HG03442 (cell line): ENCODE measurements at regions not wholly inside any gene's neighbourhood (a gene's known extent, or its start where the extent isn't known, plus 50 kb on each side); places are given as distances from the start of the nearest gene placed in this dataset.

Experiments
- ATAC-seq: cut with Tn5 transposase; IDR thresholded peaks from one replicate; pipeline ENCODE4 v1.9.1; 2021; ENCODE audit warnings: mild to moderate bottlenecking, moderate library complexity; ENCODE audit not compliant: unreplicated experiment

GRCh38 chr13:105996391-105997025 is 539.0 kb downstream of the EFNB2 start:
- ATAC-seq, result no peak

GRCh38 chr13:105994340-105994739 is 541.1 kb downstream of the EFNB2 start:
- ATAC-seq, result no peak

- ATAC-seq, result no peak
Observed at GRCh38 chr13:105991622-105992277, 543.7 kb downstream of the EFNB2 start.

DNA sequence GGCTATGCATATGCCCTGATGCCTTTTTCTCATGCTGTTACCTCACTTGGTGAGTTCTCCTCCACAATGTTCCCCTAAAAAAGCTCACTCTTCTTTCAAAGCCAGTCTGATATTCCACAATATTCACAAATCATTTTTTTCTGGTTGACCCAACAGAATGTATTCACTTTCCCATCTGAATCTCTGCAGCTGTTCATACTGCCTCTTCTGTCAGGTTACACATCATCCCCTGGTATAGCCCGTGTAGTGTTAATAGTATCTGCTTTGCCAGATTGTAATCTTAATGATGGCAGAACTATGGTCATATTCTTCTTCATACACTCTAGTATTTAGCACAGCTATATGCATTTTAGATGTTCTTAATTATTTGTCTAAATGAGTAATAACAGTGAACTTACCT is 544.3 kb downstream of the EFNB2 start:
- ATAC-seq, result no peak

- ATAC-seq, result no peak
Observed at GRCh38 chr13:105990256-105990958, 545.1 kb downstream of the EFNB2 start.

GRCh38 chr13:105984646-105985045 is 550.8 kb downstream of the EFNB2 start:
- no peak for ATAC-seq

DNA sequence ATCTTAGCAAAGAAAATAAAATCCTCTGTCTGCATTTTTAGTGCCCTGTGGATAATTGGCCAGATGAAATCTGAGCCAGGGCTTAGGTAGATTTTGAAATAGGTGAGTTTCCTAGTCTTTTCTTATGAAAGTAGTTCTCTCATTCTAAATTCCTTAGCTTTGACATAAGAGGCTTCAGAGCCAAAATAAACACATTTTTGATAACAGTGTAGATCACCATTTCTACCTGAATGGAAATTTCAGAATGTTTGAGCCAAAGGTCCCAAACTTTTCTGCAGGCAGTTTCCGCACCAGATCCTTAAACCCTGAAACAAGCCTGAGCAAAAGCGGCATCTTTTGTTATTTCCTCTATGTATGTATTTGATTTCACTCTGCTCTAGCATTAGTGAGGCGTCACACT is 551.2 kb downstream of the EFNB2 start:
- ATAC-seq, result no peak

DNA sequence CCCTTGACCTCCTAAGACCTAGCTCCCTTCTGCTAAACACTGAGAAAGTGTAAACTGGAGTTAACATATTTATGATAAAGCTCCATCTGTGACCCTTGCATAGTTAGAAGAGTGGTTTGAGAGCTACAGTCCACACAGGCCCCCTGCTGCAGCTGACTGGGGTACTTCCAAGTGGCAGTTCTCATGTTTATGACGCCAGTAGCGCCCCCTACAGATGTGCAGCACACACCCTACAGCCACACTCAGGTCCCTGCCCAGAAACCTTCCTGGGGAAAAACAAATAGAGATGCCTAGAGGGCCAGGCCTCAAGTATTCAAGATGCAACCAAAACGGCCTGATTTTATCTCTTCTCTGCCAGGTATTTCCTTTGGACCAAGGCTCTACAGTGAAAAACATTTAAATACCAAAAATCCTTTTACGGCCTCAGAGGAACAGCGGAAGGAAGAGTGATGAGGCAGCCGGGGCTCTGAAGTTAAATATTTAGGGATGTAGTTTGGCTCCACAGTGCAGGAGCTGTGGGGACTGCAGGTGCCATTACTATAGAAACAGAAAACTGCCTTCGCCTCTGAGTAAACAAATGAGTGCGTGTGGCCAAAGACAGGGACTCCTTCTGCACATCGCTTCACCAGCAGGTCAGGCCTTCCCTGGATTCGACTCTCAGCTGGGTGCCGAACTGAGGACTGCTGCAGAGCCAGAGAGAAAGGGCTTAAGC is 553.1 kb downstream of the EFNB2 start:
- ATAC-seq, result no peak

GRCh38 chr13:105979131-105980011 is 556.1 kb downstream of the EFNB2 start:
- no peak for ATAC-seq

DNA sequence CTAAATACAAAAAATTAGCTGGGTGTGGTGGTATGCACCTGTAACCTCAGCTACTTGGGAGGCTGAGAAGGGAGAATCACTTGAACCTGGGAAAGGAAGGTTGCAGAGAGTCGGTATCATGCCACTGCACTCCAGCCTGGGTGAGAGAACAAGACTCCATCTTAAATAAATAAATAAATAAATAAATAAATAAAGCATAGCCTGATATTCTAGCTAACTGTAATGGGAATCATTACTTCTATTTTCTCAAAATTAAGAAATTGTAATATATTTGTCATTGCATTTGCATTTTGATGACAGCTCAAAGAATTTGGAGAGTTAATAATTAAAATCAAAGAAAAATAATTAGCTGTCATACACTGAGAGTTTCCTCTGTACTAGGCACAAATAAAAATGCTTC is 561.1 kb downstream of the EFNB2 start:
- no peak for ATAC-seq

DNA sequence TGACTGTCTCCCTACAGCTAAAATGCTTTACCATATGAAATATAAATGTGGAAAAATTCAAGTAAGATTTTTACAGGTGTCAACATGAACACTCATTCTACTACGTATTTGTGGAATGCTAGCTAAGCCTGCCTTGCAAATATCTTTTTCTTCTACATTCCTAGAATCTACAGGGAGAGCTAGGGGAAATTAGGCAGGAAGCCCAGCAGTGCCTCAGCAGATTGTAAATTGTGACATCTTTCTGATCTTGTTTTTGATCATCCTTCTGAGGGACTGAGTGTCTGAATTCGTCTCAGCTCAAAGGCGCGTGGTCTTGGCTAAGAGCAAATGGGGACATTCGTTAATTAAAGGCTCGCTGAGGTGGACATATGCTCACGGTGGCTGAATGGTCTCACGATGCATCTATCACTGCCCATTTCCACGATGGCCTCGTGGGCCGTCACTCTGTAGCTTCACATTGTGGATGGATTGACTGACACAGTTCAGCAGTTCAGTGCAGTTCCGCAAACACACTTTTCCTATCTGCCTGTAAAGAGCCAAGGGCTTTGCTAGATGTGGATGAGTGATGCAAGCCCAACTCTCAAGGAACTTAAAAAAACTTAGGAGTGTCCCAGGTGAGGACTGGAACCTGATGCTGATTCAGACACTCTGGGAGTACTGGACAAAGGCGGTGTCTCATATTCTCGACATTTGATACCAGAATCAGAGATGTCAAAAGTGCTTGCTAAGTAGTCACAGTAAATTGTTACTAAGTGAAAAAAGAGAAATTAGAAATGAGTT is 562.5 kb downstream of the EFNB2 start:
- ATAC-seq, result no peak

DNA sequence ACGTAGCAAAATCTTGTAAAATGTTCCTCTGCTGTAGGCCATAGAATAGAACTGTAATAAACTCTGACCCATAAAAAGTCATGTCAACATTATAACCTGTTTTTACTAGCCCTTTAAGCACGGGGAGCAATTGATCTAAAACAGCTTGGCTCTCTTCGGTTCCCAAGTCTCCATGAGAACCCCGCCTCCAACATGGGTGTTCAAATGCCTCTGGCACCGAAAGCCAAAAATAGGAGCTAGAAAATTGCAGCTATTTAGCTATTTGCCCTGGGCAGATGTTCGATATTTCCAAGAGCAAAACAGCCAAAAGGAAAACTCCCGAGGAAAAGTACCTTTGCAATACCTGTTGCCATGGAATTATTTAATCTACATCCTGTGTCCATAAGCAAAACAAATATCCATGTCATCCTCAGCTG is 563.1 kb downstream of the EFNB2 start:
- ATAC-seq, result no peak

GRCh38 chr13:105971738-105972137 is 563.7 kb downstream of the EFNB2 start:
- ATAC-seq, result no peak

GRCh38 chr13:105971312-105971711 is 564.1 kb downstream of the EFNB2 start:
- ATAC-seq, result no peak

DNA sequence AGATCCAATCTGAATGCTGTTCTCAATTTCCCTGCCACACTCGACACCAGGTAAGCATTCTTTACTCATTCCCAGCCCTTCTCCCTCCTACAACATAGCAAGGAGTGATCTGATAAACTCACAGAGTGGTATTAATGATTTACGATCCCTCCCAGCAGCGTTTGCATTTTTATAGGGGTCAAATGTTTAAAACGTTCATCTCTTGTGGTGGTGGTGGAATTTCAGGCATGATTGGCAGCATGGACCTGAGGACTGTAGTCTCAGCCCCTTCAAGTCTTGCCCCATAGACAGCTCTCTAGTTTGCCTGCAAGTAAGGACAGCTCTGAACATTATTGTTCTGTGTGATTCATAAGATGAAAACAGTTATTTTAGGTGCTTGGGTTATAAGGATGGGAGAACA is 565.7 kb downstream of the EFNB2 start:
- ATAC-seq, result no peak

DNA sequence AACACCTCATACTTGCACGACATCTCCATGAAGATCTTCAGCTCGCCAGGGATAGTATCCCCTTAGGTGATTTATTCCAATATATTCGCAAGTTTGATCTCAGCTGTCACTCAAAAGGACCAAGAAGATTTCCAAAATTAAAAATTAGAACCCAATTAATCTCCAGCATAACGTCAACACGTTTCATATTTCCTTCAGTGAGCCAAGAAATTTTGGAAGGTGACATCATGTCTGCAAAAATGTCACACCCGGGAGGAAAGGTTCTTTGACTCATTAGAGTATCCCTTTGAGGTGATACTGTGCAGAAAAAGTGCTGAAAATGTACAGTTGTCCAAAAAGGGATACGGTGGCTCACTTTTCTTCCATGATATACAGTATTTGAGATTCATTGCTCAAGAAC is 569.6 kb downstream of the EFNB2 start:
- ATAC-seq, result no peak

DNA sequence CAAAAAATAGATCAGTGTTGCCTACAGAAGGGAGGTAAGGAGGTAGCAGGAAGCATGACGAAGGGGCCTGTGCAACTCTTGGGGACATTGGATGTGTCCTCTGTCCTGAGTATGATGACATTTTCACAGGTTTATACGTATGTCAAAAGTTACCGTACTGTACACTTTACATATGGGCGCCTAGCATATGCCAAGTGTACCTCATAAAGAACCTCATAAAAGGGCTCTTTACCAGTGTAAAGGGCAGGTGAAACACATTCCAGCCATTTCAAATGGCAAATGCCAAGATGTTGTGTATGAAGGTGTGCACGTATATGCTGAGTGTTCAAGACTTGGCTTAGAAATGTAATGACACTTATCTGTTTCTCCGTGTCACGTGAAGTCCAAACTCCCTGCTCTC is 573.4 kb downstream of the EFNB2 start:
- no peak for ATAC-seq

- no peak for ATAC-seq
Observed at GRCh38 chr13:105961438-105961837, 574.0 kb downstream of the EFNB2 start.

GRCh38 chr13:105960326-105960725 is 575.1 kb downstream of the EFNB2 start:
- ATAC-seq, result no peak

DNA sequence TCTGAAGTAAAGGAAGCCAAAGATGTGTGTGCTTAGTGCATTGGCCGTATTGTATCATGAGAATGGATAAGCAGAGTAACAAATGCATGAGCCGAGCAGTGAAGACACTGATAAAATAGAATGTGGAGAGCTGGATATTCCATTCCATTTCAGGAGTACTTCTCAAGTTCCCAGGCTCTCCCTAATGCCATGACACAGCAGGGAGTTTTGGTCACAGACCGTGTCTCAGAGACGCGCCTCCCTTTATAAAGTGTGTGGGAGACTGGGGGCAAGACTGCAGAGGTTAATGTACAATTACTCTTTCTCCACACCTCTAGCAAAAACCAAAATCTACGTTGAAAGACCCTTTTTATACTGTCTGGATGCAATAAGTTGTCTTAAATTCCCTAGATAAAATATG is 575.6 kb downstream of the EFNB2 start:
- ATAC-seq, result no peak
